H1 (cell line): ENCODE measurements at regions not wholly inside any gene's neighbourhood (a gene's known extent, or its start where the extent isn't known, plus 50 kb on each side); places are given as distances from the start of the nearest gene placed in this dataset.

Source experiments
- CTCF ChIA-PET: fragments of 300-600 bp; sonication (Branson Sonifier 250); formaldehyde crosslinking; loops from one replicate; lab custom pipeline; 2021; ENCODE audit not compliant: partially characterized antibody; lab: Charles Lee
- POLR2A ChIA-PET: fragments of 300-600 bp; sonication (Branson Sonifier 250); formaldehyde crosslinking; loops from one replicate; lab custom pipeline; 2021; ENCODE audit warnings: inconsistent platforms; ENCODE audit not compliant: partially characterized antibody; lab: Charles Lee
- DNase-seq, 2 experiments: peaks; one replicate each; pipeline versions ENCODE4 v3.0.0 to v3.0.0-alpha.2; 2010 to 2022; ENCODE audit warnings: low spot score in 2 of 2, low read depth in 1 of 2, mixed read lengths in 1 of 2
- FAIRE-seq: peaks from 2 replicates; lab custom pipeline; 2011; peaks lifted over from hg19 to GRCh38; lab: Jason Lieb, UNC
- H2AFZ ChIP-seq: 2 replicates; pipeline ENCODE4 v1.8.1; 2012; ENCODE audit warnings: low read length, inconsistent platforms
- H2AK5ac ChIP-seq: 2 replicates; pipeline ENCODE4 v1.6.1; 2013; ENCODE audit warnings: low read depth, low read length
- H2BK120ac ChIP-seq: replicated peaks from 2 replicates; pipeline ENCODE3; 2013; ENCODE audit warnings: low read depth, low read length, inconsistent platforms
- H2BK12ac ChIP-seq: 2 replicates; pipeline ENCODE4 v1.6.1; 2013; ENCODE audit warnings: low read depth, low read length
- H2BK15ac ChIP-seq: 2 replicates; pipeline ENCODE4 v1.6.1; 2013; ENCODE audit warnings: low read length
- H2BK20ac ChIP-seq: 2 replicates; pipeline ENCODE4 v1.6.1; 2013; ENCODE audit warnings: low read length
- H2BK5ac ChIP-seq: 2 replicates; pipeline ENCODE4 v1.6.1; 2013; ENCODE audit warnings: low read depth, low read length
- H3K14ac ChIP-seq: 2 replicates; pipeline ENCODE4 v1.6.1; 2013; ENCODE audit warnings: inconsistent platforms; ENCODE audit not compliant: insufficient read length
- H3K18ac ChIP-seq: 2 replicates; pipeline ENCODE4 v1.6.1; 2013; ENCODE audit warnings: low read length; ENCODE audit errors: extremely low read depth
- H3K23ac ChIP-seq: 2 replicates; pipeline ENCODE4 v1.6.1; 2013; ENCODE audit warnings: inconsistent platforms; ENCODE audit not compliant: insufficient read length
- H3K23me2 ChIP-seq: 2 replicates; pipeline ENCODE4 v1.6.1; 2013; ENCODE audit warnings: low read depth, low read length
- H3K27ac ChIP-seq: 2 replicates; pipeline ENCODE4 v1.6.1; 2011; ENCODE audit warnings: low read depth, low read length, inconsistent platforms
- H3K27me3 ChIP-seq, 4 experiments: replicated peaks in 1 of 4; 1 replicate in 1 of 4; 2 replicates in 3 of 4; pipeline versions ENCODE4 v1.6.1 to v1.8.1; 2011 to 2013; ENCODE audit warnings: low read length in 3 of 4, mild to moderate bottlenecking in 3 of 4, inconsistent platforms in 2 of 4, mixed read lengths in 2 of 4, moderate library complexity in 1 of 4; ENCODE audit not compliant: control insufficient read depth in 3 of 4, insufficient read depth in 3 of 4; ENCODE audit errors: extremely low read depth in 1 of 4
- H3K36me3 ChIP-seq, 4 experiments: 2 replicates each; pipeline versions ENCODE4 v1.6.1 to v1.8.1; 2011 to 2013; ENCODE audit warnings: mild to moderate bottlenecking in 4 of 4, low read length in 3 of 4, moderate library complexity in 2 of 4, control low read depth in 1 of 4, inconsistent platforms in 1 of 4; ENCODE audit not compliant: insufficient read depth in 4 of 4, control insufficient read depth in 2 of 4
- H3K4ac ChIP-seq: replicated peaks from 2 replicates; pipeline ENCODE3; 2013; ENCODE audit warnings: low read length, low read depth, mixed read lengths, inconsistent platforms; ENCODE audit not compliant: insufficient read length
- H3K4me1 ChIP-seq, 4 experiments: replicated peaks in 1 of 4; 1 replicate in 1 of 4; 2 replicates in 3 of 4; pipeline versions ENCODE4 v1.6.1 to v1.8.1; 2011 to 2013; ENCODE audit warnings: low read length in 3 of 4, inconsistent platforms in 2 of 4, mixed read lengths in 1 of 4; ENCODE audit not compliant: insufficient read depth in 4 of 4, control insufficient read depth in 3 of 4
- H3K4me2 ChIP-seq, 2 experiments: 2 replicates each; pipeline versions ENCODE4 v1.6.1 to v1.8.1; 2011 to 2013; ENCODE audit warnings: low read depth in 2 of 2, low read length in 2 of 2, control low read depth in 1 of 2, inconsistent platforms in 1 of 2, mild to moderate bottlenecking in 1 of 2; ENCODE audit not compliant: insufficient read depth in 1 of 2
- H3K4me3 ChIP-seq, 4 experiments: fragments of 200-600, 300-600 bp in 1 of 4; sonication (generic), shearing (Covaris generic), sonication (Bioruptor Twin) in 1 of 4; 2 replicates each; pipeline versions ENCODE4 v1.5.1 to v1.8.1; 2011 to 2016; ENCODE audit warnings: low read length in 4 of 4, low read depth in 3 of 4, control low read depth in 2 of 4, inconsistent platforms in 2 of 4, mild to moderate bottlenecking in 2 of 4, mixed read lengths in 1 of 4, moderate library complexity in 1 of 4; ENCODE audit not compliant: insufficient read depth in 2 of 4; ENCODE audit errors: extremely low read depth in 1 of 4
- H3K56ac ChIP-seq: replicated peaks from 2 replicates; pipeline ENCODE3; 2013; ENCODE audit warnings: low read depth, mild to moderate bottlenecking, mixed read lengths, low read length, inconsistent platforms; ENCODE audit not compliant: insufficient read length
- H3K79me1 ChIP-seq: 2 replicates; pipeline ENCODE4 v1.6.1; 2013; ENCODE audit warnings: low read depth, low read length, control low read depth
- H3K79me2 ChIP-seq, 2 experiments: 2 replicates each; pipeline versions ENCODE4 v1.6.1 to v1.8.1; 2012 to 2013; ENCODE audit warnings: low read length in 2 of 2, mild to moderate bottlenecking in 2 of 2, inconsistent platforms in 1 of 2; ENCODE audit not compliant: insufficient read depth in 2 of 2, control insufficient read depth in 1 of 2
- H3K9ac ChIP-seq, 4 experiments: replicated peaks in 1 of 4; 1 replicate in 1 of 4; 2 replicates in 3 of 4; pipeline versions ENCODE4 v1.6.1 to v1.8.1; 2011 to 2013; ENCODE audit warnings: low read depth in 3 of 4, low read length in 3 of 4, control low read depth in 2 of 4, mild to moderate bottlenecking in 2 of 4, moderate library complexity in 2 of 4, inconsistent platforms in 1 of 4; ENCODE audit errors: extremely low read depth in 1 of 4
- H3K9me3 ChIP-seq, 2 experiments: 2 replicates each; pipeline versions ENCODE4 v1.6.1 to v1.8.1; 2012 to 2013; ENCODE audit warnings: mild to moderate bottlenecking in 2 of 2, moderate library complexity in 2 of 2, control low read depth in 1 of 2, inconsistent platforms in 1 of 2, low read depth in 1 of 2, low read length in 1 of 2, mixed read lengths in 1 of 2; ENCODE audit not compliant: insufficient read depth in 2 of 2
- H4K20me1 ChIP-seq, 2 experiments: replicated peaks in 1 of 2; 2 replicates each; pipeline versions ENCODE3 to v1.8.1; 2011 to 2013; ENCODE audit warnings: inconsistent platforms in 2 of 2, low read length in 2 of 2, mild to moderate bottlenecking in 1 of 2; ENCODE audit not compliant: insufficient read depth in 2 of 2, control insufficient read depth in 1 of 2
- H4K5ac ChIP-seq: 2 replicates; pipeline ENCODE4 v1.6.1; 2013; ENCODE audit warnings: low read length, low read depth, mixed read lengths, inconsistent platforms; ENCODE audit not compliant: insufficient read length
- H4K8ac ChIP-seq: 2 replicates; pipeline ENCODE4 v1.8.0; 2013; ENCODE audit warnings: mild to moderate bottlenecking, moderate library complexity, low read length, inconsistent platforms; ENCODE audit not compliant: insufficient read depth; ENCODE audit errors: extremely low read depth
- H4K91ac ChIP-seq: replicated peaks from 2 replicates; pipeline ENCODE3; 2013; ENCODE audit warnings: low read length, mixed read lengths, inconsistent platforms; ENCODE audit not compliant: insufficient read length
- POLR2AphosphoS5 ChIP-seq: IDR thresholded peaks from 2 replicates; pipeline ENCODE4 v1.6.1; 2011; ENCODE audit warnings: low read depth, low read length
- TEAD4 ChIP-seq: IDR thresholded peaks from 2 replicates; pipeline ENCODE4 v1.6.1; 2012; ENCODE audit warnings: low read depth, low read length, inconsistent platforms, mixed read lengths
- WGBS, 2 experiments: shearing (Covaris generic) in 1 of 2; methylation state at CpG; one replicate each; pipeline versions ENCODE4 v1.1.6 to v1.1.7; 2013 to 2015; ENCODE audit warnings: low lambda C conversion rate in 2 of 2, mixed read lengths in 2 of 2, inconsistent platforms in 1 of 2, low coverage in 1 of 2, missing lambda C conversion rate in 1 of 2; ENCODE audit not compliant: insufficient replicate concordance in 2 of 2, insufficient coverage in 1 of 2, insufficient read length in 1 of 2; ENCODE audit errors: extremely low coverage in 1 of 2, missing lambda C conversion rate in 1 of 2; 5-methylcytosine and 5-hydroxymethylcytosine counted together

DNA sequence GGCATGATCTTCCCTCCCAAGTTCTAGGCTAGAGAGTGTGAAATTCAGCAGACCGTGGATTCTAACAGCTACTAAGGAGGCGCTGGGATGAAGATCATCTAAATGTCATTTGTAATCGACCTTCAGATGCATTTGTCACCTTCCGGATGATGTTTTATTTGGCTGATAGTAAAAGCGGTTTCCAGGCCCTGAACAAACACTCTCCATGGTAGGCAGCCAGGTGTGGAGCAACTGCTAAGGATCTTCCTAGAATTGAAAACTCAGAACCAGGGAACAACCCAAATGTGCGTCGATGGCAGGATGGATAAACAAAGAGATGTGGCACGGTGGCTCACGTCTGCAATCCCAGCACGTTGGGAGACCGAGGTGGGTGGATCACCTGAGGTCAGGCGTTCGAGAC is 107.2 kb upstream of the CACNA1A start:
- Histone ChIP-seq H3K9me3 (no peaks in the 10 kb centered on the region), H3K79me1 (no peaks in the 10 kb centered on the region; the same call in 1 of the 2 replicates), H3K79me2 (no peaks in the 10 kb centered on the region), H3K4me1 (peaks cover 0 to 7% (median 5%) of the 10 kb centered on the region in 4 experiments; a peak in 5 of 7 replicates), H3K14ac (no peak overlapping the region), H3K9ac (no peak overlapping the region), H2BK20ac (no peak overlapping the region), H3K18ac (no peak overlapping the region), H2AK5ac (no peak overlapping the region), H3K56ac (no peak overlapping the region), H2BK5ac (no peak overlapping the region), H4K20me1 (no peaks in the 10 kb centered on the region), H3K4ac (no peak overlapping the region), H4K8ac (no peak overlapping the region), H3K27ac (no peak overlapping the region), H3K23ac (no peak overlapping the region), H2BK120ac (no peak overlapping the region), H2AFZ (no peak overlapping the region), H2BK15ac (0 out of 2 replicates have a peak overlapping the region, but pooled peaks have one; percentile 8), H3K23me2 (no peaks in the 10 kb centered on the region), H2BK12ac (no peak overlapping the region), H3K27me3 (no peaks in the 10 kb centered on the region), H4K91ac (no peak overlapping the region), H3K4me3 (no peak overlapping the region), H3K36me3 (no peaks in the 10 kb centered on the region), H3K4me2 (no peak overlapping the region), H4K5ac (no peak overlapping the region)
- ChIA-PET POLR2A (interaction anchor here (0.6 kb wide), 1 partner anchor 9 kb away, joined by 3 read pairs; no protein-coding TSS in a partner anchor), CTCF (interaction anchor here (1.0 to 1.7 kb wide), 3 partner anchors 35 to 95 kb away, joined by 3 to 4 read pairs (median 4); no protein-coding TSS in a partner anchor)
- 92% methylated on average over 13 of the region's 13 CpGs; no CpG with 5 or more reads in 1 of the 2 experiments for WGBS, 2 experiments
- TF ChIP-seq TEAD4 (no peak), POLR2AphosphoS5 (no peak)
- no peak for DNase-seq
- FAIRE-seq: no peak
